ENCODE measurements at regions not wholly inside any gene's neighbourhood (a gene's known extent, or its start where the extent isn't known, plus 50 kb on each side); places are given as distances from the start of the nearest gene placed in this dataset.
"Not testable (repeated sequence)": the region's sequence is repeated elsewhere in the genome, so short reads cannot be mapped to it uniquely, and the experiment has no call there.

DNA sequence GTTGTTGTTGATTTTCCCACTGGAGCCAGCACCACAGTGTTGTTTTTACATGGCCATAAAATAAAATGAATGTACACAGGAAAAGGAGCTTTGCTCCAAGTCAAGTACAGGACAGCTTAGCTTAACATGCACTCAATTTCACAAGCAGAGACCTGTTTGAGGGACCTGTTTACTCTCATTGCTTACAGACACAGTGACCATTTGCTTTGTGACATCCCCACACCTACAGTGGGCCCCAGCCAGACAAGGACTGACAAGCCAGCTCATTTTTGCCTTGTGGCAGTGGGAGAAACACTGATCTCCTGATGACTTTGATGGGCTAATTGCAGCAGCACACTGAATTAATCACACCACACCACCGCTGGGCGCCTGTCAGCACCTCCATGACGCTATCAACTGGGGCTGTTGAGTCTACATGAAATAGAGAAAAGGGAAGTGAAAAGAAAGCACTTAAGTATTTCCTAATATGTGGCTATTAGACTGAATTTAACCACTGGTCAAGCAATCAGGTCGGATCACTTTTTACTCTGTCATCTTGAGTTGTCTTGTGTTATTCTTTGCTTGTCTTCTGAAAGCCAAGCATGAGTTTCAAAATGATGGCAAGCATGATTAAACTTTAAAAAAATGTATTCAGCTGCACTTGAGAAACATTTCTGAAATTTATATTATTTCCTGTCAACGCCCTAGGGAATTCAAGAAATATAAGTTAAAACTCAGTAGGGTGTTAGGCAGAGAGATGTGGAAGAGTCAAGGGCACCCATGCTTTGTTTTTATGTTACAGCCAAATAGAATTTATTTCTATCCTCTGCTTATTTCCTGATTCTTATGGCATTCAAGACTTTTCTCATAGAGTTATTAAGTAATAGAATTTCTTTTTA, 557.7 kb downstream of the RAB28 start:
- DNase-seq = no peak

DNA sequence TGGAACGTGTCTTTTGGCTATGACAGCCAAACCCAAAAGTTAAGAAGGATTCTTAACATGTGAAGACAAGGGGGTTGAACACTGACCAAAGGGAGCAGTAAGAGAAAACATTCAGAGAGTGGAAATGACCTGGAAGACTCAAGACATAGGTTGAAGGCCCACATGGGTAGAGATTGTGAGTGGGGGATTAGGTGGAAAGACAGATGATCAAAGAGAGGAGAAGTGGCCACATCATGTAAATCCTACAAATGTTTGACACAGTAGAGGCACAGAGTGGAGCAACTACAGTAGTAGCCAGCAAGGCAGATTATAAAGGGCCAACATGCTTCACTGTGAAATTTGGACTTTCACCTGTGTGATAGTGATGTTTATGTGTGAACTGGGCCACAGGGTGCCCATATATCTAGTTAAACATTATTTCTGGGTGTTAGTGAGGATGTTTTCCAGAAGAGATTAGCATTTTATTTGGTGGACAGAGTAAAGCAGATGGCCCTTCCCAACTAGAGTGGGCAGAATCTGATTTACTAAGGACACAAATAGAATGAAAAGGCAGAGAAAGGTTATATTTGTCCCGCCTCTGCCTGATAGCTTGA, 559.3 kb downstream of the RAB28 start:
- DNase-seq = no peak

DNA sequence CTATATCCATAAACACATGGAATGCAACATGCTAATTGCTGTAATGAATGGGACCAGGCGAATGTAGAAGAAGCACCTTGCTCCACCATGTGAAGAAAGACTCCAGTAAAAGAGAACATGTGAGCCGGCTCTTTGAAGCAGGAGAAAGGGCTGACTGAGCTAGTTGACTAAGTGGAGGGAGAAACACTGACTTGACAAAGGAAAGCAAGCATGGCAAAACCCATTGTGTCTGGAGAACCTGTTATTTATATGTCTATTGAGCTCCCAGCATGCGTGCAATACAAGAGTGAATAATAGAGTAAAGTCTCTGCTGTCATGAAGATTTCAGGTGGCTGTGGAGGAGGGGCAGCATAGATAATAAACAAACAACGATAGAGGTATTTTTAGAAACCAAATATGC, 559.9 kb downstream of the RAB28 start:
- DNase-seq = peak; percentile 81

DNA sequence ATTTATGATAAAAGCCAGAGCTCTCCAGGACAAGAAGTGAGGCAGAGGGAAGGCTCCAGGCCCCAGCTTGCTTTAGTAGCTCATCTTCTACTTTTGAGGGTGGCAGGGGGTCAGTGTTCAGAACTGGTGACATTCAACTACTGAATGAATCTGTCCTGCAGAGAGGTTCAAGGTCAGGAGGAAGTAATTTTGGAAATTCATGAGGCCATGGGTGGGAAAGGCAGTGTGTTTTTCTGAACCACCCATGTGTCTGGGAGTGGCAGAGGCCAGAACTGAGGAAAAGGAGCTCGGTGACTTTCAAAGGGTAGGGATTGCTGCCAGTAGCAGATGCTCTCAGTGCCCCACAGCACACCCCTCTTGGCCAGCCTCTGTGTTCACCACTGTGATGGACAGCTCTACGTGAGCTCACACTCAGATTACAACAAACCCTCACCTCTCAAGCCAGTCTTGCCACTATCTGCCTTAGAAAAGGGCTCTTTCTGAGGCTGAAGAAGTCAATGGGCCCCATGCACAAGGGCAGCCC, 571.2 kb downstream of the RAB28 start:
- DNase-seq = no peak

DNA sequence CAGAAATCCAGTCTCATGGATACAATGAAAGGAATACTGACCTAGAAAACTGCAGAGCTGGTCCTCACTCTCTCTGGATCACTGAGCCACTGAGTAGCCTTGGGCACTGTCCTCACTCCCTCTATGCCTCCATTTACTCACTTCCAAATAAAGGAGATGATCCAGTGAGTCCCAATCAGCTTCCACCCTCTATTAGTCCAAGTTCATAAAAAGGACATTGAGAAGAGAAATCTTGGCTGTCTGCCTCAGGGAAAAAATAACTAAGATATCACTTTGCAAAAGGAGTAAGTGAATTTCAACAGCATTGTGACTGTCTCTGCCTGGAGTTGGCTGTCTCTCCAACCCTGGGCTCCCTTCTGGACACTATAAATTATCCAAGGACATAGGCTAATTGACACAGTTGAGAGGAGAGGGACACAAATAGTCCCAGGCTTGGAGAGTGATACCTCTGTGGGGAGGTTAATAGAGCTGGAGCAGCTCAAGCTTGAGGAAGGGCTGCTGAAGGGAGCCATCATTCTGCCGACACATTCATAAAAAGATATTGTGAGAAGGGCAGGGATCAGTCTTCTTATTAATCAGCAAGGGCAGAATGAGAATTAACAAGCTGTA, 572.3 kb downstream of the RAB28 start:
- no peak for DNase-seq

DNA sequence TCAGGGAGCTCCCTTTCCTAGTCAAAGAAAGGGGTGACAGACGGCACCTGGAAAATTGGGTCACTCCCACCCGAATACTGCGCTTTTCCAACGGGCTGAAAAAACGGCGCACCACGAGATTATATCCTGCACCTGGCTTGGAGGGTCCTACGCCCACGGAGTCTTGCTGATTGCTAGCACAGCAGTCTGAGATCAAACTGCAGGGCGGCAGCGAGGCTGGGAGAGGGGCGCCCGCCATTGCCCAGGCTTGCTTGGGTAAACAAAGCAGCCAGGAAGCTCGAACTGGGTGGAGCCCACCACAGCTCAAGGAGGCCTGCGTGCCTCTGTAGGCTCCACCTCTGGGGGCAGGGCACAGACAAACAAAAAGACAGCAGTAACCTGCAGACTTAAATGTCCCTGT, 580.5 kb downstream of the RAB28 start:
- not testable (repeated sequence) for DNase-seq

DNA sequence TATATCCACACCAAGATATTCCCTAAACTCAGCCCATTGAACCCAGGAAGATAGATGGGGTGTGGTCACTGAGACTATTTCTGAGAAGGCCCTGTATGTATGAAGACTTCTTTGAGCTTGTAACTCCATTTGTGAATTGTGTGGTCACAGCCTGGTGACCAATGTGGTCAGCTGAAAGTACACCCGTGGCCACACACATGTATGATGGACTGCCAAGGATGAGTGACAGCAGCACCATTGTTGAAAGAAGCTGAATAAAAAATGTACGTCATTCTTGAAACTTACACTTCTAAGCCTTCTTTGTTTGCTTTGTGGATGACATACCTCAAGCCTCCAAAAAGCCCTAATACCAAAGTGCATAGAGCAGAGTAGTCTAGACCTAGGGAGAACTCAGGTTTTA, 581.4 kb downstream of the RAB28 start:
- no peak for DNase-seq

DNA sequence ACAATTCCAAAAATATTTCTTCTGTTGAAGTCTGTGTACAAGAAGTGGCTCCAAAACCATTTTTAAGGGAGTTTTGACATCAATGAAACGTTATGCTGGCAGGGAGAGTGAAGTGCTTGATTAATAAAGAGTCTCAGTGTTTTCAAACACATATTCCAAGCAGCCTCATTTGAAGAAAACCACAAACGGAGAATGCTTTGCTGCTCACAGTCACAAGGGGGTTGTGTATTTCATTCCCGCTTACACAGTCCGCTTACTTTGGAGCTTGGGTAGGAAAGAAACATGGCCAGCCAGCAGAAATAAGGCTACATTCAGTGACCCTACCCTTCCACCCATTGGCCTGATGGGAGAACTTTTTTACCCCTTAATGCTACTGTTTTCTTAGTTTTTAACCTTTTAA, 586.2 kb downstream of the RAB28 start:
- no peak for DNase-seq

DNA sequence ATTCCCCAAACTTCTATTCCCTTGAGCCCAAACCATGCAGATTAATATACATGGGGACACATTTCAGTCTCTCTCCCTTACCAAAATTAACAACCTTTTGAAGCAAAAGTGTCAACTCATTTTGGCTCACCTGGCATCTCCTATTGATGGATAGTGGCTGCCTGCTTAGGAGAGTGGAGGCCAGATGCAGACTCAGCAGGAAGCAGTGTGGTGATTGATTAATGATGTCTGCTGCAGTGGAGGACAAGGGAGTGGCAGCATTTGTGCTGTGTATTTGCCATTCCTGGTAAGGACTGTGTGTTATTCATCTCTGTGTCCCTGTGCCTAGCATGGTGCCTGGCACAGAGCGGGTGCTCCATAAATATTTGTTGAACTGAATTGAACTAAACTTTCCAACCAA, 590.1 kb downstream of the RAB28 start:
- no peak for DNase-seq

DNA sequence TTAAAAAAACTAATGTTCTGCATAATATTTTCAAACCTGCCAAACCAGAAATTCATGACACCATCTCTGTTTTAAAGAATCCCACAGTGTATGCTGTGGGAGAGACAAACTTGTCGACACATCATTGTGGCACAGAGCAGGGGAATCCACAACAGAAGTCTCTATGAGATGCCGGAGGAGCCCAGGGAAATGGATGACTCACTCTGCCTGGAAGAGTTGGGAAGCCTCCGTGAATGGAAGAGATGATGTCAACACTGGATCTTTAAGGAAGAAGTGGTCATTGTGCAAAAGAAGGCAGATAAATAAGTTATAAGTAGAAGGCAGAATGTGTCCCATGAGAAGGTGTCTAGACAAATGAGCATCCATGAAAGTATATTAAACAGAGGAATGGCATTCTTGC, 595.1 kb downstream of the RAB28 start:
- no peak for DNase-seq

DNA sequence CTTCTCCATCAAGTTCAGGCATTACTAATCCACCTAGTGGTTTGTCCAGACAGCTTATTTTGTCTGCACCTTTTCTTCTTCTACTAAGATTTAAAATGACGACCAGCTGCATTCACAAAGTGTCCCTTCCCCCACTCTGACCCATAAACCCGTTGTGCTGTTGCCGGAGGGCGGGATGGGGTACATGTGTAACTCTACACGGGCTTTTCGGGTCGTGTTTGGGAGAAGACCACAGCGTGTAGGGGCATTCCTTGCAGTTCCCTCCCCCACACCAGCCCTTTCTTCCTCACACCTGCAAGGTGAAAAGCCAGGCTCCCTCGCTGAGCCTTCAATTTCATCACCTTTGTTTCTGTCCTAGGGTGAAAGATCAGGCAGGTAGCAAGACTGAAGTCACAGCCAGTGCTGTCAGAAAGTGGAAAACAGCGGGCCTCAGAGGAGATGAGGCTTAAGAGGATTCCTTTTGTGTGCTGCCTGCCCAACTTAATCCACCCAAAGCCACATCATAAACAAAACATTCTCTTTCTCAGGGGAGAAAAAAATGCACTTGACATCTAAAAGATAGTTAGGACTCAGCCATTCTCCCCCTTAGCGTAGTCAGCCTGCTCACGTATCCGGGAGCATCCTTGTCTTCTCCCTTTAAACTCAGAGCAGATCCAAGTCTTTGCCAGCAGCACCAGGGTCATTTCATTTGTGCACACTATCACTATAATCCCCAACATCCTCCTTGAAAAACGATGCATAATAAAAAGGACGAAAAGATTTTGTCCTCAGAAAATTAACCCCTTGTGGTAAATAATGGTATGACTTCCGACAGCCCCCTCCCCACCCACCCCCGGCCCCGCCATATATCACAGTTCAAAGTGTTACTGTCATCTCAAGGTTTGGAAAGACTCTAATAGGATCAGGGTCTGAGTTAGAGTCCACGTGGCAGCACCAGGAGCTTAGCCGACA, 599.0 kb downstream of the RAB28 start:
- DNase-seq = no peak

DNA sequence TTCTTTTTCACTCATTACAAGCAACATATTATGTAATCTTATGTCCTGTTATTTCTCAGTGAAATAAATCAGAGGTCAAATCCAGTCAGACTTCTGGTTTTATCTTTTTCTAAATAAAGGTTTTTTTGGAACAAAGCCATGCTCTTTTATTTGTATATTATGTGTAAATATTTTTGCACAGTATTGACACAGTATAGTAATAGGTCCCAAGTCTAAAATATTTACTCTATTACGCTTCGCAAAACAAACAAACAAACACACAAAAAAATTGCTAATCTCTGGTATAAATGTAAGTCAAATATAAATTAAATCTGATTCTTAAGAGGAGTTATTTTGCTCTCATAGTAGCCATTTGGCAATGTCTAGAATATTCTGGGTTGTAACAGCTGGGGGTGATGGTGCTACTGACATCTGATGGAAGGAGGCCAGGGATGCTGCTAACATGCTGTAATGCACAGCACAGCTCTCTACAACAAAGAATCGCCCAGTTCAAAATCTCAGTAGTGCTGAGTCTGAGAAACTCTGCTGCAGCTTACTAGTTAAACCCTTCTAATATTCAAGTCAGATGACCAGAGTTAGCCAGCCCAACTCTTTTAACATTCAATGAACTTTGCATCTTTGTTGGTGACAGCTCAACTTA, 602.1 kb downstream of the RAB28 start:
- DNase-seq = no peak

DNA sequence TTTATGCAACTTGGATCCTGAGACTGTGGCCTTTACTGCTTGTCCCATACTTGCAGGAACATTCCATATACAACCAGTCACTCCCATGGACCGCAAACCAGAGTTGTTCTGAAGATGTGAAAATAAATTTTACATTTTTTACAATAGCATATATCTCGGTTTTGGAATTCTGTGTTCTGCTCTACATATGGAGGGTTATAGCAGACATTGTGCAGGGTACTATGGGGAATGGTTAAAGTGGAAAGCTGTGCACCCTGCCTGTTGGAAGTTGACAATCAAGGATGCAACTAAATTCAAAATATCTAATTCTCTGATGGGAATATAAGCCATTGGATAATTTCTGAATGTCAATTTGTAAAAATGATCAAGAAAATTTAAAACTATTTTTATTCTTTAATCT, 603.3 kb downstream of the RAB28 start:
- no peak for DNase-seq

DNA sequence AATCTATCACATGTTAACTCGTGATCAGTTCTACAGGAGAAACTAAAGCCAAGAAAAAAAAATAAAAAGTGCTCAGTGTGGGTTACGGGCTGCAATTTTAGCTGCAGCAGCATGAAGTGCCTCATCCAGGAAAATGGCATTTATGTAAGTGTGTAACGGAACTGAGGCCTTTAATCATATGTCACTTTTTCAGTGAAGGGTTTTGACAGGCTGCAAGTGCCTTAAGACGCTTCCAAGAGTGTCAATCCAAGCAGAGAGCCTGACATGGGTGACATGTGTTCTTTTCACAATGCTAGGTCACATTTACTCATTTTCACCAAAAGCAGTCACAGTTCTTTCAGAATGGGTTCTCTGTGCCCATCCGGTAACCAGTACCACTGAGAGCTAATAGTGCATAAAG, 604.6 kb downstream of the RAB28 start:
- no peak for DNase-seq

DNA sequence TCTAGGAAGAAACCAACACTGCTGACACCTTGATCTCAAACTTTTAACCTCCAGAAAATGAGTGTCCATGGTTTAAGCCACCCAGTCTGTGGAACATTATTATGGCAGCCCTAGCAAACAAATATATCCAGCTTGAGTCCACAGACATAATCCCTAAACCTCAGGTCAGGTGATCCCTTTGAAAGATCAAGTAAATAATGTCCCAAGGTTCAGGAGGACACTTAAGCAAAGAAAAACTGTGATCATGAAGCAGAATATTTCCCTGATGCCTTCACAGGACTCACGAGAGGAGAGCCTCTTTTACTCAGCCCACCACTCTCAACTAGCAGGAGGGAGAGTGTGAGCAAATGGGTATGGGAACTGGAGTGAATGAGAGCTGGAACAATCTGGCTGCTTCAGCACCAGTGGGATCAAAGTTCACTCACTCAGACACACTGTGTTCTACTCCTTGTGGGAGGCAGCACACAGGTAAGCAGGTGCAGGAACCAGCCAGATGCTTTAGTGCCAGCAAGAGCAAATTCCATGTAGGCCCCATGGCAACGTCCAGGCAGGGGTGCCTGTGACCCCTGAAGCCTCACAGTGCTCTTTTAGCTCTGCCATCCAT, 608.4 kb downstream of the RAB28 start:
- no peak for DNase-seq

DNA sequence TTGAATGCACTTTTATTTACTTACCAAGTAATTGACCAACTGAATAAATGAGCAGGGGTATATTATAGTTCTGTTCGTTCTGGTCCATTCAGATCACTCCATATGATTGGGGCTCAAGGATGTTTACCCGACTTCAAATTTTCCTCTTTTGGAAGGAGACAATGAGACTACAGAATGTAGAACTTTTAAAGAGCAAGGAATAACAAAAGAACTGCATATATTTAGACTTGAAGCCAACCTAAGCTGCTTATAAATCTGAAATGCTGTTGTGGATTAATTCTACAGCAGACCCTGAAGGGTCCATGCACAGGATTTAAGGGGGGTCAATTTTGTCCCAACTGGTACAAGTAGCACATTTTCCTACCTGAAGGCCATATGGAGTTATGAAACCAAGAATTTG, 610.8 kb downstream of the RAB28 start:
- DNase-seq = no peak

DNA sequence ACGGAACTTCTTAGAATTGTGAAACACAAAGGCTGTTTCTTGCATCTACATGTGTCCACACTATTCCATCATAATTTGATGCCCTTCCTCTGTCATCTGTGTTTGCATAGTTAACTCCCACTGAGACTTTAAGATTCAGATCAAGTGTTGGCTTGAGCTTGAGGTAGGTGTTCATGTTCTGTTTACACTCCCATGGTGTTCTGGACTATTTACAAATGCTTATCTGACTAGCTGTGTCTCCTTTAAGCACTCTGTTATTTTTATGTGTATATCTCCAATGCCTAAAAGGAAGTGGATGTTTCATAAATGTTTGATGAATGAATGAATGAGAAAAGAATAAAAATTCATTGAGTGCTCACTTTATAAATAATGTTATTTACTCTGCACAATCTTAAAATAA, 622.7 kb downstream of the RAB28 start:
- DNase-seq = no peak

DNA sequence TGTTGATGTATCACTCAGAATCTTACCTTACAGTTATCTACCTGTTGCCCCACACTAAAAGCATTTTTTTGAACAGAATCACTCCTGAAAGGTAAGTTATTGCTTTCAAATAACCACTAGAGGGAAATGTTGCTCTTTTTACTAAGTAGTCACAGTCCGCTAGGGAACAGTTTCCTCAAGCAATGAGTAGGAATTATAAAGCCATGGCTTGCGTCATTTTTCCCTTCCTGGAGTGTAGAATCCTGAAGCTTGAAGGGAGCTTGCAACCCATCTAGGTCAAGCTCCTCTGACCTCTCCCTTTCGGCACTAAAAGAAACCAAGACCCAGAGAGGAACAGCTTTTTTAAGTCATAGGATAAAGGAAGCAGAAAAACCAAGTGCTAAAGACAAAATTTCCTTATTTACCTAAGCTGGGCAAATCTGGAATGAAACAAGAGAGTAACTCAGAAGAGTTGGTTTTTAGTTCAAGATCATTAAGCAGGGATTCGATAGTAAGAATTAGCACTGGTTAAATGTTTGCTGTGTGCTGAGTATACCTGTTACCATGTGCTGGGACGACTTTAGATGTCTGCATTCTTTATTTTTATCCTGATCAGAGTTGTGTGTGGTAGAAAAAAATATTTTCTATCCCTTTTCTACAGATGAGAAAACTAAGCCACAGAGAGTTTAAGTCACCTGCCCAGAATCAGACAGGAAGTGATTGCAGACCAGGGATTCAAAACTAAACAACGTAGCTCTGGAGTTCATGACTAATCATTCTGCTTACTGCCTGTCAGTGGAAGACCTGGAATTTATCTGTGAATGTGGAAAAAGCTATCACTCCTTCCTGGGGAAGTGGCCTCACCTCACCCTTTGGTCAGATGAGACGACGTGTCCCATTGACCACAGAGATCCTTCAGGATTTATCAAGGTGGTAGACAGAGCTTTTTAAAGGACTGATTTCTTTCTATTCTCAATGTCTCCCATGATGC, 631.5 kb downstream of the RAB28 start:
- DNase-seq = peak; percentile 69

DNA sequence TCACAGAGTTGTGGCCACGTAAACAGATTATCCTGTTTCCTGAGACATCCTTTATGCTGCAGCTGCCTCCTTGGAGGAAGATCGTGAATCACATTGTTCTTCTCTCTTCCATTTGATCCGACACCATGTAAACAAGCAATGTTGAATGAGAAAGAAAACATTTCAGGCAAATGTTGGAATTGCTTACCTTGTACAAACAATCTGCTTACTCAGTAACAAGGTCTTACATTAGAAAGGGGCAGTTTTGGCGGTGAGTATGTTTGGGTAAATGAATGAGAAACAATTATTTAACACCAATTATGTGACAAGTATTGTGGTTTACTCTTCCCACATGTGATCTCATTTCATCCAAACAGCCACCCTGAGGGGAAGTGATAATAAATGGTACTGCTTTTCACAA, 637.8 kb downstream of the RAB28 start:
- peak; percentile 32 for DNase-seq

DNA sequence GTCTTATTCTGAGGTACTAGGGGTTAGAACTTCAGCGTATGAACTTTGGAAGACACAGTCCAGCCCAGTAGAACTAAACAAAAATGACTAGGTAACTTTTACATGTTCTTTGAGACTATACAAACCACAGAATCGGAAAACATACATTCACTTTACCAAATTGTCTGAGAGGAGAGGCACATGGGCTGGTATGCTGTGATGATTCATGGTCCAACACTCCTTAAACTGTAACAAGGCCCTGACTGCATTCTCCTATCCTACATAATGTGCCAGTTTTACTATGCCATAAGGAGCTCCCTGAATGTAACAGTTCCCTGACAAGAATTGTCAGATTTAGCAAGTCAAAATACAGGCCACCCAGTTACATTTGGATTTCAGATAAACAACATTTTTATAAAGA, 640.0 kb downstream of the RAB28 start:
- DNase-seq = no peak

DNA sequence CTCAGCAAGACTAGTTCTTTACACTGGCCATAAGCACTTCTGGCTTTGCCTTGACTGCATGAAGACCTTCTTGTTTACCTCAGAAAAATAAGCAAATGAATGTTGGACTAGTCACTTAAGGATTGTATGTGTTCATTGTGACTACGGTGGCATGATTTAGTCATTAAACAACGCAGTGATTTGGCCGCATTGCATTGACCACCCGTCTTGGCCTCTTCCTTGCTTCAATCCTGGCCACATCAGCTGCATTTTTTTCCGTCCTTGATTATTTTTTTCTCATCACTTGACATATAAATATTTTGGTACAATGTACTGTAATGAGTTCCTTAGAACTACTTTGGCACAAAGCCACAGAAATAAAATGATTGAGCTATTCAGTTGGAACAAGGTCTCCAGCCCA, 656.2 kb downstream of the RAB28 start:
- DNase-seq = no peak

All from NCI-H345 (cell line).